Activated CD8-positive, alpha-beta memory T cell treated with anti-CD3 and anti-CD28 coated beads for 1 hour (primary cell): ENCODE measurements at regions not wholly inside any gene's neighbourhood (a gene's known extent, or its start where the extent isn't known, plus 50 kb on each side); places are given as distances from the start of the nearest gene placed in this dataset.

Experiments used
- DNase-seq, 2 donors: peaks; one replicate each; pipeline ENCODE4 v3.0.0-alpha.2; 2020; ENCODE audit warnings: low read depth in 1 of 2; ENCODE audit errors: extremely low read depth in 1 of 2

GRCh38 chr5:124287813-124288212, 458.6 kb downstream of the ZNF608 start:
- no peak for DNase-seq

DNA sequence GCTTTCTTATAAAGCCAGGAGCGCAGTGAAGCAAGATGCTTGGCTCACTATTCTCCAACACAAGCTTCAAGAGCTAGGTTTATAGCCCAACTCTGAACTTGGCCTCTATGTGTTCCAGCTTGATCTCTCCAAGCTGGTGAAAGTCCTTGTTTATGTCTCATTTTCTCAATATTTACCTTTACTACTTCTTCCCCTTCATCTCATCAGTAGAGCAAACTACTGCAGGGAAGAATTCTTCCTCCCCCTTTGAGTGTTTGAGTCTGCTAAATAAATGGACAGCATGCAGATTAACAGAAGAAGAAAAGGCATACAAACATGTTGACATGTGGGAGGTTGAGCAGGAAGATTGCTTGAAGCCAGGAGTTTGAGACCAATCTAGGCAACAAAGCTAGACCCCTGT, 460.7 kb downstream of the ZNF608 start:
- DNase-seq = no peak

DNA sequence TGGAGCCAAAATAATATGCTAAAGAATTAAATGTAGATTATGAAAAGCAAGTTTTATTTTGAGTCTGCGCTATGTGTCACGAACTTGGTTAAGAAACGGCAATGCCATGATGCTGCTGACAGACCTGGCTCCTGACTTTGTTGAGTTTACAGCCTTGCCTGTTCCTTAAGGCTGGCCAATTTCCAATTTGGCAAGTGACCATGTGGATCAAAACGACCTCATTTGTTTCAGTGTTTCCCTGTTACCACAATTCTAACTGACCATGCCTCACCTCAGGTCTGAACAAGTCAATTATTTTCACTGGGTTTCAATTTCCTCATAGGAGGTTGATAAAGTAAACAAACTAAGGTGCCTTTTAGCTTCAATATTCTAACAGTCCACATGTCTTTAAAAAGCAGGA, 461.4 kb downstream of the ZNF608 start:
- DNase-seq = no peak

GRCh38 chr5:124283031-124283430, 463.4 kb downstream of the ZNF608 start:
- no peak for DNase-seq

- no peak for DNase-seq
Observed at GRCh38 chr5:124280079-124280478, 466.4 kb downstream of the ZNF608 start.

DNA sequence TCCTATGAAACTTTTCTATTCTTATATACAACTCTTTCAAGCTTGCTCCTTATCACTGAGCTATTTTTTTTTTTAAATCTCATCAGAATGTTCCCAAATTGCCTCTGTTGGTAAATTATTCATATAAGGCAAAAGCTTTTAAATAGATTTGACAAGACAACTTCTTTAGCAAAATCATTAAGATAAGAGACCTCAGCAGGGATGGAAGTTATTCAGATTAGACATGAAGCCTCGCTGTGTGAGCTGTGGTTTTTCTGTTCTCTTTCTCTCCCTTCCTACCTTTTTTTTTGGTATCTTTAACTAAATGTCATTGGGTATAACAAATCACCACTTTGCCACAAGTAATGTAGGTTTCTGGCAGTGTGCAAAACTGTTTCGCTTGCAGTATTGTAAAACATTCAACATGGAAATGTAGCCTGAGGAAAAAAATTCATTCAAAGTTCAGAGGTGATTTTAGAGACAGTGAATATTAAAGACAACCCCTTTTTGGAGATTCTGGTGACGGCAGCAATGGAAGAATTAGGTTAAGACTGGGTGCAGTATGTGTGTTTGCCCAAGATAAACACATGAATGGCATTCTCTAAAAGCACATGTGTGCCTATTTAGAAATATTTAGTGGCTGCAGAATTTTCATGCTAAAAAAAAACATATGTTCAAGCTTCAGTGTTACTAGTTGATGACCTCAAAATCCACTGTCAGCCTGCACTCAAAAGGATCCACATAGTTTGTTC, 467.1 kb downstream of the ZNF608 start:
- DNase-seq = no peak

GRCh38 chr5:124278636-124279035, 467.8 kb downstream of the ZNF608 start:
- no peak for DNase-seq

DNA sequence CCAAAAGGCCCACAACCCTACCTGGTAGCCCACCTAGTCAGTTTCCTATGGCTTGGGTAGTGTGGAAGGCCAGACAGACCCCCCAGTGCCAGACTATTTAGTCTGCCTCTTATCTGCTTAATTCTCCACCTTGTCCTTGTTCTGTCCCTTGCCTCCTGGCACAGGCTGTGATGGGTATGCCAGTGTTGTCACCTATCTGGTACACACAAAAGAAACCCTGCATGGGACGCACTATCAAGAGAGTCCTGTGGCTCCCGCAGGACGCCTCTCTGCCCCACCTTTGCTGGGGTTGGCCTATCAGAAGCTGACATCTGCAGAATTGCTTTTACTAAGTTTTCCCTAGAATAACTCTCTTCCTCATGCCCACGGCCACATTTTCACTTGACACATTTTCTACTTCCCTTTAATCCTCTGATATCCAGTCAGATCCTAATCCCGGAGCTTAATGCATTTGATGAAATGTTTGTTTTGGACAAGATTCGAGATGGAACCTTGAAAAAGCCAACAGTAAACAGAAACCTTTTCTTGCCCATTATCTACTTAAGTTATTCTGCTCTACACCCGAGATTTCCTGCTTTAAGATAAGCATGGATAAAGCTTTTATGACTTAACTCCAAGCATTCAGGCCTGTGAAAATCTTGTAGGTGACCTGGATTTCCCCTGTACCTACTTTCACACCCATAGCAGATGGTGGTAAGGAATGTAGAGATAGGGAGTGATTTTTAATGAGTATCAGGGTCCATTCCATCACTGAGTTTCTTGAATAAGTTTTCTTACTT, 468.5 kb downstream of the ZNF608 start:
- no peak for DNase-seq

DNA sequence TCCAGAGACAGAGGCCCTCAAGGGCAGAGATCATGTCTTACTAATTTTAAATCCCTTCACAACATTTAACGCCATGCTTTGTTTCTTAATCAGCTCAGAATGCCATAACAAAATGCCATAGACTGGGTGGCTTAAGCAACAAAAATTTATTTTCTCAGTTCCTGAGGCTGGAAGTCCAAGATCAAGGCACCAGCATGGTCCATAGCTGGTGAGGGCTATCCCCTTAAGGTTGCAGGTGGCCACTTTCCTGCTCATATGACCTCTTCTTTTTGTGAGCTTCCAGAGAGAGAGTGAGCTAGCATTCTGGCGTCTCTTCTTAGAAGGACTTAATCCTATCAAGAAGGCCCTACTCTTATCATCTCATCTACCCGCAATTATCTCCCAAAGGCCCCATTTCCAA, 470.3 kb downstream of the ZNF608 start:
- DNase-seq = no peak

DNA sequence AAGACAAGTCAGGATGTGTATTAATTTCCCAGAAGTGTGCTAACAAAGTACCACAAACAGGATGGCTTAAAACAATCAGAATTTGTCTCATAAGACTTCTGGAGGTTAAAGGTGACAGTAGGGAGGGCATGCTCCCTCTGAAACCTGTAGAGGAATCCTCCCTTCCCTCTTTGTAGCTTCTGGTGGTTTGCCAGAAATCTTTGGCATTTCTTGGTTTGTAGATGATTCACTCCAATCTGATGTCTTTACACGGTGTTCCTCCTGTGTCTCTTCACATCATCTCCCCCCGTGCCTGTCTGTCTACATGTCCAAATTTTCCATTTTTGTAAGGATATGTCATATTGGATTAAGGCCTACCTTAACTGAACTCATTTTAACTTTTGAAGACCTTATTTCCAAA, 471.5 kb downstream of the ZNF608 start:
- DNase-seq = no peak

- DNase-seq = no peak
Observed at GRCh38 chr5:124264499-124264898, 481.9 kb downstream of the ZNF608 start.

- DNase-seq = no peak
Observed at GRCh38 chr5:124263680-124264491, 482.6 kb downstream of the ZNF608 start.

GRCh38 chr5:124262991-124263571, 483.4 kb downstream of the ZNF608 start:
- no peak for DNase-seq

DNA sequence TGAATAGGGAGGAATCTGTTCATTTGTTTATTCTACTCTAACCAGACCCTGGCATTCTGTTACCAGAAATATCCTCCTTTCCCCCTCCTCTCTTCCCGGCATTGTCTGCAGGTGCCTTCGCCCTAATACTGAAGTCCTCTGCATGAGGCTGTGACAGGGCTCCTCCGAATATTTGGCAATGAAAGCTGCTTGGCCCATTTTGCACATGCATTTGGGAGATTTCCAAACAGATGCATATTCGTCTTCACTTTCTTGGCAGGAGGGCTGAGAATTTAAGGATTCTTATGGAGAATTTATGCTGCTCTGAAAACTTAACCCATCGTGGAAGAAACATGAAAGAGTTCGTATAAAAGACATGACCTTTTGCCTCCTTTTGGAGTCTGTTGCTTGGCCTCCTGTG, 484.0 kb downstream of the ZNF608 start:
- DNase-seq = no peak

DNA sequence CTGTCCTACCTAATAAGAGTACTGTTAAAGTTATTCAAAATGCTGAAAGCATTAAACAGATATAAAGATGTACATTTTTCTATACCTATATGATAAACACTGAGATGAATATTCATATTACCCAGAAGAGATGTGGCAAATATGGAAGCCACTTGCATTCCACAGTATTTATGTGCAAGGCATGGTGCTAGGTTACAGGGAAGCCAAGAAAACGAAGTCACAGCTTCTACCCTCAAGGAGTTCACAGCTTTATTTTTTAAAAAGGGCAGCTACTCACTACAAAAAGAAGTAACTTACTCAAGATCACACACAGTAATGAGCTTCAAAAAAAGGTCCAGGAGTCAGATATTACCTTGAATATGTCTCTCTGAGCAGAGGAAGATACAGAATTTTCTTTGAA, 484.6 kb downstream of the ZNF608 start:
- DNase-seq = no peak

GRCh38 chr5:124260921-124261515, 485.4 kb downstream of the ZNF608 start:
- DNase-seq = no peak

GRCh38 chr5:124259017-124259416, 487.4 kb downstream of the ZNF608 start:
- no peak for DNase-seq

GRCh38 chr5:124257048-124257447, 489.4 kb downstream of the ZNF608 start:
- no peak for DNase-seq

DNA sequence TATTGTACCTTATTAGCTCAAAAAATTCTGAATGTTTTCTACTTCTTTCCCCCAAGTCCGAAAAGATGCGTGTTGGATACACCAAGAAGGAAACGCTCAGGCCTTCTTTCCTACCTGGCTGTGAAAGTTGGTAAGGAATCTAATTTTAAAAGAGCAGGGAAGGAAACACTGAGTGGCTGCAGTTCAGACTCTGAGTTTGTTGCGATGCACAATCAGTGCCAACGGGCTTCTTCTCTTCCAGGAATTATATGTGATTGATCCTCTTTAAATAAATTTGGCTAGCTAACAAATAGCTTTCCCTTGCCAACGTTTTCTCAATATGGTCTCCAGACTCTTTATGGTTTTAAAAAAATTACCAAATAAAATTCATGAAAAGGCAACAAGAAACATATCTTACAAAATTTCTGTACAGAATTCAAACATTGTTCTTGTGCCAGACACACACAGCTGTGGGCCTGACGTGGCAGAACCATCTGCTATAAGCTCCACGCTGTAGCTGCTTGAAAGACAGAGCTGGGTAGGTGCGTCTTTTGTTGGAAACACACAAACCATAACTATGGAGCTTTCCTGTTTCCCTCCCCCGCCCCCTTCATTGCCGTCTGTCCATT, 493.1 kb downstream of the ZNF608 start:
- no peak for DNase-seq

GRCh38 chr5:124252747-124253146, 493.7 kb downstream of the ZNF608 start:
- DNase-seq = no peak
